Activated CD4-positive, CD25-positive, alpha-beta regulatory T cell treated with anti-CD3 and anti-CD28 coated beads, Interleukin-2, amount 50 U/mL, for 16 hours (primary cell): ENCODE measurements at regions not wholly inside any gene's neighbourhood (a gene's known extent, or its start where the extent isn't known, plus 50 kb on each side); places are given as distances from the start of the nearest gene placed in this dataset.

Source experiments
- DNase-seq: peaks from one replicate; pipeline ENCODE4 v3.0.0-alpha.2; 2020; ENCODE audit warnings: low read depth, low spot score

DNA sequence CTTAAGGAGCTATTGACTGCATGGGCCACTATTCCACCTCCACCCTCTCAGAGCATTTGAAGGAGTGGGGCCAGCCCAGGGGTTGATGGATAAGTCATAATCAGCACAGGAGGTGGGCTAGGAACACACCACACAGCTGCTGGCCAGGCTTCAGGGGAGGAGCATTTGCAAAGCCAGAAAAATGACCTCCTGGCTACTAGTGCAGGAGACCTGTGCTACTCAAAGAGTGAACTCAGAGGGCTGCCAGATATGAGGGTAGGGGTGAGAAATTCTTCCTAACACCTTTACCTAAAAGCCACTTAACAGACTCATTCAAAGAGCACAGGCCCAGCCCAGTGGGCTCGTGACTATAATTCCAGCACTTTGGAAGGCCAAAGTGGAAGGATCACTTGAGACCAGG lies 210.8 kb downstream of the TBXT start:
- DNase-seq = no peak

DNA sequence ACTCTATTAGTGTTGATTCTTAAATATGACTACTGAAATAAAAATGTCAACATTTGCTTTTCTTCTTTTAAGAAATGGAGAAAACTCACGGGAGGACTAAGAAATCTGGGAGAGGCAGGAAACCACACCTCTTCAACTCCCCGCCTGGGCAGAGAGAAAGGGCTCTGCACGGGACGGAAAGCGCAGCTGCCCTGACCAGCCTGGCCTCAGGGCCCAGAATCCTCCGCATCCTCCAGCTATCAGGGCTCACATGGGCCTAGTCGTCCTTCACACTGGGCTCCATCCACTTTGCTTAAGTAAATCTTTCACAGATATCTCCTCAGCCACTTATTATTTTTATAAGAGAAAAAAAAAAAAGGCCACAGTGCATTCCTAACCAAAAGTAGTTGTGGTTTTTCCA lies 215.1 kb downstream of the TBXT start:
- no peak for DNase-seq

DNA sequence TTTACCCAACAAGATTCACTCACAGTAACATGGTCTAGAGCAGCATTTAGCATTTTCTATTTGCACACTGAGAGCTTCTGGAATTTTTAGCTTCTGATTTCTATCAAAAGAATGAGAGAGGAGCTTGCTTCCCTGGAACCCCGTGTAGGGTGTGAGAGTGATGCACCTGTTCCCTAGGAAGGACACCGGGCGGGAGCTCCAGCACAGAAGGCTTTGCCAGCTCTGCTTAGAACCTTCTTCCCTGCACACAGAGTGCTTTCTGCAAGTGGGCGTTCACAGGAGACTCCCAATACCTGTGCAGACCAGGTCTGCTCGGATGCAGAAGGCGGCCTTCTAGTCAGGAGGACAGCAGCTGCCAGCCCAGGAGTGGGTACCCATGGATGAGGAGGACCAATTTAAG lies 217.3 kb downstream of the TBXT start:
- DNase-seq = no peak

DNA sequence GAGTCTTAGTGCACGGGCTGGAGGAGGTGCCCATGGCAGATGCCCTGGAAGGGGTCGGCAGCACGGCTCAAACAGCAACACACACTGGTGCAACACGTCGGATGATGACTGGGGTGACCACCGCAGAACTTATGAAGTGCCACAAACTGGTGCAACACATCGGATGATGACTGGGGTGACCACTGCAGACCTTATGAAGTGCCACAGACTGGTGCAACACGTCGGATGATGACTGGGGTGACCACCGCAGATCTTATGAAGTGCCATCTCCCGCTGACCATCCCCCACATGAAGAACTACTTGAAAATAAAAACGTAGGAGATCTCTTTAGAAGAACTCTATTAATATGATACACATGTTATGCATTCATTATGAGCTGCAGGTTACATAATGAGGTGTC lies 218.3 kb downstream of the TBXT start:
- DNase-seq = no peak

DNA sequence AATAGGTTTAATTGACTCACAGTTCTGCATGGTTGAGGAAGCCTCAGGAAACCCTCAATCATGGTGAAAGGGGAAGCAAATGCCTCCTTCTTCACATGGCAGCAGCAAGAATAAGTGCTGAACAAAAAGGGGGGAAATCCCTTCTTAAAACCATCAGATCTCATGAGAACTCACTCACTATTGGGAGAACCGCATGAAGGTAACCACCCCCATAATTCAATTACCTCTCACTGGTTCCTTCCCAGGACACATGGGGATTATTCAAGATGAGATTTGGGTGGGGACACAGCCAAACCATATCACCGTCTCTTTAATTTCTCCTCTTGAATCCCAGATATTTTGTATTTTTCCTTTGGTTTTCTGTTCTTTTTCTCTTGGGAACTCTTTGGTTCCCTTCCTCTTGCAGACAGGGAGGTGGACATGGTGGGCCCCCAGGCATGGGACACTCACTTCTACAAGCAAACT lies 223.6 kb downstream of the TBXT start:
- DNase-seq = no peak

DNA sequence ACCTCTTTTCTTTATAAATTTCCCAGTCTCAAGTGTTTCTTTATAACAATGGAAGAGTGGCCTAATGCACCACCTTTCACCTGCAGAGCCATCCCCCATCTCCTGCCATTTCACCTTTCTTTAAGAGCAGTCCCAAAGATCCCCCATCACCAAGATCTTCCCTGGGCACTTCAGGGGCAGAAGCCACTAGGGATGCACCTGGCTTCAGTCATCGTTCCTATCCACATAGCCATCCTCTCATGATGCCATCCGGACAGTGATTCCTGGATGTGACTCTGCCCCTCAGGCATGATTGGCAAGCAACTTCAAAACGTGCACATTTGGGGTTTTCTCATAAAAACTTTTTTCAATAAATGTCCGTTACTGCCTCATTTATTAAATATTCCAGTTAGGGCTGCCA lies 225.9 kb downstream of the TBXT start:
- no peak for DNase-seq

DNA sequence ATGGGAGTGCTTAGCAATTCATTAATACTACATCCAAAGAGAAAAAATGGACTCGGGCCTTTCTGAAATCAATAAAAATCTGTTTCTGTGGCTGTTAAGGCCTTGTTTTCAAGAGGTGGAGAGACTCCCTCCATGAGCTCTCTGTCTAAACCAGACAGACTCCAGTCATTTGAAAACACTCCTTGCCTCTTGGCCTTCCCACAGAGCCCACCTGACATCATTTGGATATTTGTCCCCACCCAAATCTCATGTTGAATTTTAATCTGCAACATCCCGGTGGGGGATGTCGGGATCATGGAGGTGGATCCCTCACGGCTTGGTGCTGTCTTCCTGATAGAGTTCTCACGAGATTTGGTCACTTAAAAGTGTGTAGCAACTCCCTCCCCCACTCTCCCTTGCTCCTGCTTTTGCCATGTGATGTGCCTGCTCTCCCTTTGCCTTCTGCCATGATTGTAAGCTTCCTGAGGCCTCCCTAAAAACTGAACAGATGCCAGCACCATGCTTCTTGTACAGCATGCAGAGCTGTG lies 226.3 kb downstream of the TBXT start:
- DNase-seq = no peak

DNA sequence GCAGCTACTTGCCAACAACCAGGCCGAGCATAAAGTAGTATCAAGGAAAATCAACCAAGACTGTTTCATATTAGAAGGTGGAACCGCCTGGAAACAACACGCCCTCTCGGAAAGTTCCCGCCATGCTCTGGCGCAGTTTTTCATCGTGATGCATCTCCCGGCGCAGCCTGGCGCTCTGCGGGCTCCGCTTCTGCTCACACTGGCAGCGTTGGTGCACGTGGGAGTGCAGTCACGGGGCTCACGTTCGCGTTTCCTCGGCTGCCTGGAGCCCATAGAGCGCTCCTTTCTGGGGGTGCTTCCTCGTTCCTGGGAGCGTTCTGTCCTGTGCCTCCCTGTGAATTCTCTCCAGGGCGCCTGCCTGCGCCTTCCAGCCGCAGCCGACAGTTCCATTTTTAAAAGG lies 227.3 kb downstream of the TBXT start:
- no peak for DNase-seq

DNA sequence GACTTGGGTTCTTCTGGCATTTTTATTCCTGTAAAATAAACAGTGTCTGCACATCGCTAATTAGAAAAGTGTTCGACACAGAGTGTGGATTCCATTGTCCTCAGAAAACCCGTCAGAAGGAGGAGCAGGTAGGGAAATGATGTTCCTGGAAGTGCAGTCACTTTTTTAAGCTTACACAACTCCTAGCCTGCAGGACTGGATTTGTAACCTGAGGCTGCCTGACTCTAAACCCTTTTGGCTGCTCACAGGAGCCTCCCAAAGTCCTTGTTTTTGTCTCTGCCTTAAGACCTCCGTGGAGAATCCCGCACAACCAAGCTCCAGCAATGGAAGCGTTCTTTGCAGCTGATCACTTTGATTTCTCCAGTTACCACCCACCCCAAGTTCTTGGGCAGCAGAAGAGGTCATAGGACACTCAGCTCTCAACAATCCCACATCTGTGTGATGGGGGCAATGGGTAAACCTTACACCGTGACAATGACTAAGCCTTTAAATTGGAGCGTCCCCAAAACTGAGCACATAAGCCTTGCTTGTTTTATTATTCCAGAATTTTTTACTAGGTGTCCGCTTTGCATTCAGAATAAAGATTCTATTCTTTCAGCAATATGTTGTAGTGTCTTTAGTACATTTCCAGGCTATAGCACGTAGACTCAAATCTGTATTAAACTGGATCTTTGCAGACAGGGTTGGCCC lies 227.9 kb downstream of the TBXT start:
- no peak for DNase-seq

DNA sequence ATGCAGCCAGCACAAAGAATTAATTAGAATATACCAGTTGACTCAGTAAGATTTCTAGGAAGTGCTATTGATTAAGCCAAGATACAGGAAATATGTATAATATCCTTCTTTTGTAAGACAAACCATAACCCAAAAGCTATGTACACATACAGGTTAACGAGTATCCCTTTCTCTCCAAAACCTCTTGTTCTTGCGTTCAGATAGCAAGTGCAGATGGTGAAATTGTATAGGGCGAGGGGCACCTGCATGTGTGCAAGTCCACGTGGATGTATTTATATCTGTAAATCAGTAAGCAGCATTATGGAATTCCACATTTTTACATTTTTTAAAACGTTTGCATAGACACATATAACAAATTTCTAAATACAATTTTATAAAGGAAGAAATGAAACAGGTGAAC lies 228.6 kb downstream of the TBXT start:
- DNase-seq = no peak

DNA sequence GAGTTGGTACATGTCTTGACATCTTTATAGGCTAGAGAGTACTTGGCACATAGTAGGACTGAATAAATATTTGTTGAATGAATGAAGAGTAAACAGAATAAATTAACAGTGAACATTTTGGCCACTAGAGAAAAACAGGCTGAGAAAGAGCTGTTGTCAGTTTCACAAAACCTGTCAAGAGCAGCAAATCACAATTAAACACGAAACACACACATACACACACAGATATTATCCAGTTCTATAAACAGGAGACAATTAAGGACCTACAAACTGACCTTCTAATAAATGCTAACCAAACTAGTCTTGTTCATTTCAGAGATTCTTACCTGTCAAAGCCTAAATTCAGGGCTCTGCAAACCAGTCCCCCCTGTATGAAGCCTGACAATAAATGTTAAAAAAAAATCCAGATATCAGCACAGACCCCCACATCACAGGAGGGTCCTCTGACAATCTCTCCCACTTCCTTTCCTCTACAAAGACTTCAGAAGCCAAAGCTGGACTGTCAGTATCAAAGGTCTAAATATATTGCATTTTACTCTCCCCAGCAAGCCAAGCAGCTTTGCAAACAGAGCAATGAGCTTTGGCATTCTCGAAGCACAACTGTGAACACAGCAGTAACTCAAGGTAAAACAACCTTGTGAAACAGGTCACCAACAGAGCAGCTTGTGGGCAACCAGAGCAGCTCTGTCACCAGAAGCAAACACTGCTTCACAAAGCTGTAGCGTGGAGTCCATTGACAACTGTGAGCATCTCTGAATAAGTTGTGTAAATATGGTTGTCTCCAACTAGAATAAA lies 229.9 kb downstream of the TBXT start:
- no peak for DNase-seq

DNA sequence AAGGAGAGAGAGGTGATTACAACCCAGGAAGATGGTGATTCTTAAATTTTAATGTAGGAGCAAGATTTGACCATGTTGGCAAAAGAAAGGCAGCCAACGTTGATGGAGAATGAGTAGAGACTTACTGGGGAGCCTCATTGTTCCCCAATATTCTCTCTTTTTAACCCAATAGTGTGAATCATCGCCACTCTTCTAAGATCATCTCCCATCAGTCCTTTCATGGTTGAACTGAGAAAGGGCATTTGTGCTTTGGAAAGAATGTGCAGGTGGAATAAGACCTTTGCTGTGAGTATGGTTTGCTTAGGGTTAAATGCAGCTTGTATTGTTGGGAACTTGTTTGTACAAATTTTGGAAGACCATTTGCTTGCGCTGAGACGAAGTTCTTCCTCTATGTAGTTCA lies 231.0 kb downstream of the TBXT start:
- no peak for DNase-seq

DNA sequence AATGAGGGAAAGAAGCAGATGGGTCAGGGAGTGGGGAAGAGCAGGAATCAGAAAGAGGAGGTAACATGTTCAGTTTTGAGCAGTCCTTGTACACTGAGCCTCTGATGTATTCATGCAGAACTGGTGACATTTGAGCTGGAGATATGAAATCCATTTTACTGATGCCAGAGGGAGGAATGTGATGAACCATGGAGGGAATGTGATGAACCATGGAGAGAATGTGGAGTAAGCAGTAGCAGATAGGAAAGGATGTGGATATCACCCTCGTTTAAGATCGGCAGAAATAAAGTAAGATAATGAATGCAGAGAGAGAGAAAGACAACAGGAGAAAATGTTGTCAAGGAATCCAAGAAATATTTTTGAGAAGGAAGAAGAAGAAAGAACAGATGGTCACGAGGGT lies 231.6 kb downstream of the TBXT start:
- DNase-seq = no peak

DNA sequence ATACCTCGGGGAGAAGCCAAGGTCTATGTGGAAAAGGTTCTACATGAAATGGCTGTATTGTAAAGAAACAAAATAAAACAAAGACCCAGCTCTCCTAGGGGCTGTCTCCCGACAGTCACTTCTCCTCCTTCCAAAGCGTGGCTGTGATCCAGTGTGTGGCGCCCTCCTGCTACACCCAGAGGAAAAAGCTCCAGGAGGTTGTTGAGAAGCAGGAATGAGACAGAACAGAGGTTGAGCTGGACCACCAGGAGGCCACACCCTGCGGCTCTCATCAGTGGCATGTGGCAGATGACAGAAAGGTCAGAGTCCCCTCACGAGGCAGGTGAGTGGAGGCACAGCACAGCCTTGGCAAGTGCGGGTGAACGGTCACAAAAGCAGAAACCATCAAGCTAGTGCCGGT lies 236.0 kb downstream of the TBXT start:
- DNase-seq = no peak

DNA sequence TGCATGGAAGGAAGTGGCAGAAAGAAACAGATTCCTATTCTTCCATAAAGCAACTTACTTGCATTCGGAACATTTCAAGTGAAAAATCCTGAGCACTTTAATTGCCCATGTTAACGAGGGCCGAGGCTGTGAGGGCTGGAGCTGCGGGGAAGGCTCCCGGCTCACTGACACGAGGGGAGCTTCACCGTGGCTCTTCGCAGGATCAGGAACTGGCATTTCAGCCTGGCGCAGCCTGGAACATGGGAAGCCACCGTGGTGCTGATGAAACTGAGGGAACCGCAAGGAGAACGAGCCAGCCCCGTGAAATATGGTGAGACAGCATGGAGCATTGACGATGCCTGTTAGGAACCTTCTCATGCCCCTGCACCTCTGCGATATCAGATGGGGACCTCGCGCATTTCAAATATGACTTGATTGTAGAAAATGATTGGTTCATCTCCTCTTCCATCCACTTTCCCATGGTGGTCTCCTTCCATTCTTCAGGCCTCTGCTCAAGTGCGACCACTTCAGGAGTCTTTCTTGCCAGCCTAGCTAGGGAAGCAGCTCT lies 236.9 kb downstream of the TBXT start:
- DNase-seq = no peak

DNA sequence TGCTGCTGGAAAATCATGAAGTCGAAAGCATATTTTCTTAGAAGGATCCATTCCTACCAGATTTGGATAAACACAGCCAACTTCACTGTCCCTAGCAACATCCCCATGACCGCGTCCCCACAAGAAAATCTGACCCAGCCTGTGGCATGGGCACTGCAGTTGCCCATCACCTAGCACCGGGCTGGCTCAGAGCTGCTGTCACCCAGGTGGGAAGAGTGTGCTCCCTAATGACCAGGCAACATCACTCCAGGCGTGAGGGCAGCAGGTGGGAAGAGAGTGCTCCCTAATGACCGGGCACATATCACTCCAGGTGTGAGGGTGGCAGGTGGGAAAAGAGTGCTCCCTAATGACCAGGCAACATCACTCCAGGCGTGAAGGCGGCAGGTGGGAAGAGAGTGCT lies 238.0 kb downstream of the TBXT start:
- DNase-seq = no peak

DNA sequence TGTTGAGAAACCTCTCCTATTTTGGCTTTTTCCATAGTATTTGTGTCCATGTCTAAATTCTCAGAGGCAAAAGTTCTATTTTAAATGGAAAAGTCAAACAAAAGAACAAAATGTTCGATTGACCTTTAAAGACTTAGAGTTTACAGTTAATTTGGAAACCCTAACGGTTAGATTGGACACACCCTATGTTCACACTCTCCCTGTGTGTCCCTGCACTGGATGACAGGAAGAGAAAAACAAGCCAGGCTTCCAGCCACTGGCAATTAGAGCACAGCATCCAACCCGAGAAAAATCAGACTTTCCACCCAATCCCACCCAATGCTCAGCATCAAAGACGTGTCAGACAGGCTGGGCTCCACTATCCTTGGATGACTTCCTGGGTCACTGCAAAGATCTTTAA lies 241.3 kb downstream of the TBXT start:
- DNase-seq = no peak

DNA sequence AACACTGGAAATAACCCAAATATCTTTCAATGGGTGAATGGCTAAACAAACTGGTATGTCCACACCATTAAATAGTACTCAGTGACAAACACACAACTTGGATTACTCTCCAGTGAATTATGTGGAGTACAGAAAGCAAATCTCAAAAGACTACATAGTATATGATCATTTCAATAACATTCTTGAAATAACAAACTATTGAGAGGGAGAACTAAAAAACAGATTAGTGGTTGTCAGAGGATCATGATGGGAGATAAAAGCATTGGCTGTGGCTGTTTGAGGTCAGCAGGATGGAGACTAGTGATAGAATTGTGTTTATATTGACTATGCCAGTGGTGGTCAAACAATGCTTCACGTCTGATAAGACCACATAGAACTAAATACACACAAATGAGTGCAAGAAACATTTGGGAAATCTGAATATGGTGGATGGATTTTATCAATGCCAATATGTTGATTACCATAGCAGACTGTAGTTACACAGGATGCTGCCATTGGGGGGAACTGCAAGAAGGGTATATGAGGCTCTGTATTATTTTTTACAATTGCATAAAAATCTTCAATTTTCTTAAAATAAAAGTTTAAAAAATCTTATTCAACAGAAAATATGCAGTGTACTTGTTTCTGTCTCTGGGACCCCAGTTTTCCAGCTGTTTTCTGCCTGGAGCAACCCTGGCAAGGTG lies 242.0 kb downstream of the TBXT start:
- DNase-seq = no peak

DNA sequence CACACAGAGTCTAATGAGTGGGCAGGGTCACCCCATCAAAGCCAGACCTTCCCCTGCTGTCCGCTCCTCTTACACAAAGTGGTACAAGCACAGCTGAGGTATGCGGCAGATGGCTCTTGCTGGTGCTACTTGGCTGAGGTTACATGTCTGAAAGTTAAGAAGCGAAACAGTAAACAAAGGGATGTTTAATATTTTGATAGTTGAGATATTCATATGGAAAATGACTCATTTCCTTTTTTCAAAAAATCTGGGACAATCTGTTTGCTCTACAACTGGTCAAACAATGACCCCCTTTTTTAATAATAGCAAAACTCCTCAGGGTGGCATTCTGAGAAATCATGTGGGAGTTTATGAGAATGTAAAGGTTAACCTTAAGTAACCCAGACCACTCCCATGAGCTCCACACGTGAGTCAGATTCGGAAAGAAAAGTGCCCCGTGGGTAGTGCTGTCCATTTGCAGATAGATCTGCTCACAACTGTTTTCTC lies 245.3 kb downstream of the TBXT start:
- DNase-seq = no peak

DNA sequence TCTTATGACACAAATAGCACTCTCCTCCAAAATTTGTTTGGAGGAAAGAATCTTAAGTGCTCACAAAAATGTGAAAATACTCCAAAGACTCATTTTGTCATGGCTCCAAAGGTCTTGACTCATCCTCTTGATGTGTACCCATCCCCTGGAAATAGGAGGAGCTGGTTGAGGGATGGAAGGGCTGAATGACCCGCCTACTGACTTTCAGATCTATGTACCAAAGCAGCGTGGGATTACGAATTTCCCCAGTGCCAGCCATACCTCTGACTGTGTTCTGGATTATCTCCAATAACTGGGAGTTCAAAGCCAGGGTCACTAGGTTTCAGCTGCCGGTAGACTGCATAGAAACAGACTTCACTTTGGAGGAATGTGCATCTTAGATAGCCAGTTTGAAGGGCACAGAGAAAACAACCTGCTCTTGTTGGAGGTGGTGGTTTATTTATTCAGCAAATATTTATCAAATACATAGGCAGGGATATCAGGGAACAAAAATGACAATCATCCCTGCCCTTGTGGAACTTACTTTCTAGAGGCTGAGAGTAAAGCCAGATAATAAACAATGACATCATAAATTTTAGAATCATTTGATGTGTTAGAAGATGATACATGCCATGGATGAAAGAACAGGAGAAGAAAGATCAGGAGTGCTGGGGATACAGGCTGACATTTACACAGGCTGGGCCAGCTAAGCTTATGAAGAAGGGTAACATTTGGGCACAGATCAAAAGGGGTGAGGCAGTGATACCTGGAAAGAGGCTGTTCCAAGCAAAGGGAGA lies 246.6 kb downstream of the TBXT start:
- no peak for DNase-seq

DNA sequence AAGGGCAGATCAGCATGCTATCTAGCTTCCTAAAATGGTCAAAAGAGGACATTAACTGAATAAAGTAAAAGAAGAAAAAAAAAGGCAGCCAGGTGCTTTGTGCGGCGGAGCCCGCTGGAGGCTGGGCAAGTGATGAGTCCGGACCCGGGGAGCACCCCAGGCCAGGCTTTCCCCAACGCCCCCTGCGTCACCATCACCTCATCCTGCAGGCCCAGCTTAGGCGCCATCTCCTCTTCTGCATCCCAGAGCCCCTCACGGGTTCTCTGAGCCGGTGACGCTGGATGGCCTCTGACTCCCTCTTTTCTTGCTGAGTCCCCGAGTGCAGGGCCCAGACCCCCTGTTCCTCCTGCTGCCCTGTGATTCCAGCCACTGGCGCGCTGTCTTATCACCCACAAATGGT lies 250.1 kb downstream of the TBXT start:
- no peak for DNase-seq
